HepG2 (cell line): ENCODE measurements at regions not wholly inside any gene's neighbourhood (a gene's known extent, or its start where the extent isn't known, plus 50 kb on each side); places are given as distances from the start of the nearest gene placed in this dataset.

Experiments used
- ATAC-seq: fragments of 200-7000 bp; cut with Tn5 transposase; 3 replicates; pipeline ENCODE4 v1.9.1; 2020; ENCODE audit warnings: mild to moderate bottlenecking, moderate library complexity
- BruUV-seq: library from RNA; stranded (reverse); fragments of 400-500 nt; replicated peaks from 2 replicates; lab custom pipeline; 2021; lab: Mats Ljungman, UMichigan
- CTCF ChIA-PET: fragments of 300-600 bp; formaldehyde crosslinking; extraction: SDS; loops from one replicate; lab custom pipeline; 2021; ENCODE audit warnings: low total read pairs, inconsistent platforms, low intra/inter-chr PET ratio; lab: Yijun Ruan, JAX
- POLR2A ChIA-PET: fragments of 350-600 bp; sonication (Branson Sonifier 250); formaldehyde crosslinking; loops from one replicate; lab custom pipeline; 2020; ENCODE audit warnings: antibody characterized with exemption, inconsistent platforms; lab: Yijun Ruan, JAX
- DNase-seq: peaks from one replicate; pipeline ENCODE4 v3.0.0-alpha.2; 2015; ENCODE audit warnings: low spot score
- FAIRE-seq: peaks from 3 replicates; lab custom pipeline; 2011; peaks lifted over from hg19 to GRCh38; lab: Jason Lieb, UNC
- H2AFZ ChIP-seq: one replicate; pipeline ENCODE4 v1.6.1; 2011; ENCODE audit warnings: low read length, inconsistent platforms
- H3K27ac ChIP-seq: fragments of 300-600 bp; 3 replicates; pipeline ENCODE4 v1.8.0; 2011; ENCODE audit warnings: mixed run types, mild to moderate bottlenecking, mixed read lengths, low read length, inconsistent platforms; ENCODE audit not compliant: insufficient read depth; ENCODE audit errors: extremely low read length
- H3K27me3 ChIP-seq, 2 experiments: fragments of 200-600 bp in 1 of 2; 2 replicates in 1 of 2; 3 replicates in 1 of 2; pipeline versions ENCODE4 v1.6.0 to v1.8.0; 2011; ENCODE audit warnings: low read length in 2 of 2, mild to moderate bottlenecking in 2 of 2, moderate library complexity in 2 of 2, inconsistent platforms in 1 of 2; ENCODE audit not compliant: insufficient read depth in 2 of 2, control insufficient read depth in 1 of 2
- H3K36me3 ChIP-seq, 2 experiments: fragments of 200-600 bp in 1 of 2; replicated peaks in 1 of 2; 2 replicates in 1 of 2; 3 replicates in 1 of 2; pipeline versions ENCODE4 v1.5.1 to v1.8.0; 2011; ENCODE audit warnings: low read length in 2 of 2, inconsistent platforms in 1 of 2; ENCODE audit not compliant: insufficient read depth in 2 of 2, control insufficient read depth in 1 of 2
- H3K4me1 ChIP-seq: 2 replicates; pipeline ENCODE4 v1.5.1; 2012; ENCODE audit warnings: low read length, inconsistent platforms; ENCODE audit not compliant: insufficient read depth
- H3K4me2 ChIP-seq: 2 replicates; pipeline ENCODE4 v1.6.0; 2011; ENCODE audit warnings: low read depth, low read length, inconsistent platforms
- H3K4me3 ChIP-seq, 3 experiments: fragments of 200-600 bp in 1 of 3; sonication (generic), shearing (Covaris generic) in 1 of 3; replicated peaks in 1 of 3; 2 replicates each; pipeline ENCODE4 v1.5.1; 2011 to 2016; ENCODE audit warnings: low read length in 3 of 3, inconsistent platforms in 2 of 3, low read depth in 2 of 3, mild to moderate bottlenecking in 2 of 3, control low read depth in 1 of 3, mixed read lengths in 1 of 3; ENCODE audit not compliant: insufficient read depth in 1 of 3
- H3K79me2 ChIP-seq: one replicate; pipeline ENCODE4 v1.6.1; 2011; ENCODE audit warnings: low read length, inconsistent platforms; ENCODE audit not compliant: insufficient read depth
- H3K9ac ChIP-seq: 2 replicates; pipeline ENCODE4 v1.6.0; 2011; ENCODE audit warnings: mild to moderate bottlenecking, low read depth, low read length, inconsistent platforms; ENCODE audit not compliant: insufficient read depth
- H3K9me3 ChIP-seq: 2 replicates; pipeline ENCODE4 v1.5.1; 2012; ENCODE audit warnings: mild to moderate bottlenecking, low read length
- H4K20me1 ChIP-seq: 2 replicates; pipeline ENCODE4 v1.6.0; 2011; ENCODE audit warnings: inconsistent platforms, mild to moderate bottlenecking, low read length, moderate library complexity; ENCODE audit not compliant: insufficient read depth
- ARID4A ChIP-seq: sonication (generic); formaldehyde crosslinking; IDR thresholded peaks from 2 replicates; pipeline ENCODE4 v1.5.0; 2020; ENCODE audit warnings: mild to moderate bottlenecking, missing genetic modification reagents, borderline replicate concordance
- MAFF ChIP-seq: IDR thresholded peaks from 2 replicates; pipeline ENCODE4 v1.6.1; 2011; ENCODE audit warnings: low read depth, low read length, improper control_type of control experiment
- MAFK ChIP-seq, 2 experiments: IDR thresholded peaks in 1 of 2; conservative IDR thresholded peaks in 1 of 2; 2 replicates each; pipeline ENCODE4 v1.6.1; 2011; ENCODE audit warnings: improper control_type of control experiment in 2 of 2, low read length in 2 of 2
- NFE2L2 ChIP-seq: fragments of 150-350 bp; IDR thresholded peaks from 2 replicates; pipeline ENCODE4 v1.6.1; 2014; ENCODE audit warnings: low read length
- SRSF1 ChIP-seq: fragments of 200-400 bp; formaldehyde crosslinking; optimal IDR thresholded peaks from 2 replicates; pipeline ENCODE3; 2017; ENCODE audit warnings: mild to moderate bottlenecking, low read depth, low read length, moderate library complexity
- ZFP41 ChIP-seq: sonication (generic); formaldehyde crosslinking; IDR thresholded peaks from 2 replicates; pipeline ENCODE4 v1.4.0; 2020; ENCODE audit warnings: mild to moderate bottlenecking, missing genetic modification reagents, borderline replicate concordance
- ZNF460 ChIP-seq: sonication (generic); formaldehyde crosslinking; IDR thresholded peaks from 2 replicates; pipeline ENCODE4 v1.5.1; 2020; ENCODE audit warnings: missing genetic modification reagents, mild to moderate bottlenecking, borderline replicate concordance
- ZNF510 ChIP-seq: sonication (generic); formaldehyde crosslinking; IDR thresholded peaks from 2 replicates; pipeline ENCODE4 v1.4.0; 2020; ENCODE audit warnings: low read depth, mild to moderate bottlenecking, missing genetic modification reagents
- ZNF615 ChIP-seq: sonication (generic); formaldehyde crosslinking; IDR thresholded peaks from 2 replicates; pipeline ENCODE4 v1.5.0; 2020; ENCODE audit warnings: mild to moderate bottlenecking, missing genetic modification reagents, borderline replicate concordance
- WGBS: methylation state at CpG from one replicate; pipeline ENCODE4 v1.1.6; 2017; ENCODE audit warnings: low lambda C conversion rate; 5-methylcytosine and 5-hydroxymethylcytosine counted together
- in situ Hi-C: cut with HindIII; loops from 2 replicates; pipeline ENCODE4 v1.10.0; 2017; ENCODE audit warnings: low pct_unique_long_range_greater_than_20kb; ENCODE audit not compliant: extremely low pct_ligation_motif_present
- intact Hi-C: fragments of 100-400 bp; cut with micrococcal nuclease; formaldehyde crosslinking; loops from one replicate; pipeline ENCODE4 v1.10.0; 2022; ENCODE audit not compliant: unreplicated experiment

- ATAC-seq (no peak), FAIRE-seq (no peak), DNase-seq (no peak)
- H3K36me3 ChIP-seq, result no peaks in the 10 kb centered on the region
- H3K27me3 ChIP-seq, result no peaks in the 10 kb centered on the region
- CTCF ChIA-PET, result no interaction called here
- 2% methylated on average over 4 of the region's 4 CpGs for WGBS
- peaks cover 97% of the 10 kb centered on the region for H3K9me3 ChIP-seq
- no peaks in the 10 kb centered on the region for H3K79me2 ChIP-seq
- H3K4me1 ChIP-seq, result no peaks in the 10 kb centered on the region
- H4K20me1 ChIP-seq, result no peaks in the 10 kb centered on the region
- intact Hi-C loops, result no loop called here
- POLR2A ChIA-PET, result no interaction called here
- in situ Hi-C loops, result no loop called here
- no peak overlapping the region for H3K4me2 ChIP-seq
- no peak for TF ChIP-seq ZNF510 (CRISPR knock-in tag)
- peak; percentile 24 to 68; a peak in 3 of 4 replicates for TF ChIP-seq MAFK (conservative IDR thresholded peaks at IDR 0.05 in 1 of 2, IDR thresholded peaks at IDR 0.05 in 1 of 2; ENCODE audit: low read length in 2 of 2)
- TF ChIP-seq MAFF, result peak; percentile 51; the same call in 1 of the 2 replicates
- no peak for TF ChIP-seq ZNF460 (CRISPR knock-in tag)
- no peak for TF ChIP-seq ZFP41
- no peak for TF ChIP-seq ZNF615 (CRISPR knock-in tag)
- TF ChIP-seq NFE2L2, result peak; percentile 25; the same call in 1 of the 2 replicates
- no TSS peak for BruUV-seq
- H3K9ac ChIP-seq, result no peak overlapping the region
- H2AFZ ChIP-seq, result no peak overlapping the region
- no peak overlapping the region for H3K27ac ChIP-seq
- no peak overlapping the region for H3K4me3 ChIP-seq
Measured at GRCh38 chr2:52895726-52896340, 871.8 kb upstream of the CHAC2 start.

- TF ChIP-seq SRSF1, result no peak
- no peak for TF ChIP-seq ARID4A
- Histone ChIP-seq H3K79me2 (no peaks in the 10 kb centered on the region), H3K36me3 (no peaks in the 10 kb centered on the region), H3K4me3 (no peak overlapping the region), H3K27me3 (no peaks in the 10 kb centered on the region), H3K9me3 (peaks cover 34% of the 10 kb centered on the region), H4K20me1 (no peaks in the 10 kb centered on the region), H3K9ac (no peak overlapping the region), H2AFZ (no peak overlapping the region), H3K4me1 (no peaks in the 10 kb centered on the region), H3K27ac (no peak overlapping the region), H3K4me2 (no peak overlapping the region)
- no peak for DNase-seq
- no peak for FAIRE-seq
- intact Hi-C loops (no loop called here), in situ Hi-C loops (no loop called here)
- WGBS, result 16% methylated on average over 3 of the region's 3 CpGs
- ChIA-PET CTCF (no interaction called here), POLR2A (no interaction called here)
- no peak for ATAC-seq
- no TSS peak for BruUV-seq
Measured at GRCh38 chr2:52886556-52886955, 881.0 kb upstream of the CHAC2 start.
